ENCODE measurements at regions not wholly inside any gene's neighbourhood (a gene's known extent, or its start where the extent isn't known, plus 50 kb on each side); places are given as distances from the start of the nearest gene placed in this dataset.

DNA sequence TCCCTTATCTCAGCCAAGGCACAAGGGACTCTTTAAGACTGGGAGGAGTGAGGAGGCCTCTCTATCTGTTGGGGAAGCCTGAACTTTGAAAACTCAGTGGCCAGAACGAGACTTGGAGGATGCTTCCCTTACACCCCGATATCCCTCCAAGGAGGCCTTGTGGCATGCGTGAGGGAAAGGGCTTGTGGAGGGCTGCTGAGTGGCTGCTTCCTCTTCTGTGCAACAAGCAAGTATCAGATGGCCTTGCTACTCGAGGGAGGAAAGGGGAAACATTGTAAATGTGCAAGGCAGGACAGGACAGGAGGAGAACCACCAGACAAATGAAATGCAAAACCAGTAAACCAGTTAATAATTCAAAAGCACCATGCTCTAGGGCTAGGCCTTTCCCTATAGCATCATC, 306.5 kb upstream of the MAP3K7 start:
- no peak overlapping the region for H3K27ac ChIP-seq
- WGBS, 2 donors, result 60 to 68% methylated on average over 4 of the region's 4 CpGs
- H3K4me1 ChIP-seq, result no peaks in the 10 kb centered on the region
- H3K27me3 ChIP-seq, result no peaks in the 10 kb centered on the region
- H3K9me3 ChIP-seq, result no peaks in the 10 kb centered on the region
- TF ChIP-seq CTCF (IDR thresholded peaks at IDR 0.05), result no peak
- no peak for TF ChIP-seq POLR2A (IDR thresholded peaks at IDR 0.05)
- intact Hi-C loops (cut with DNase I), result no loop called here
- no peak overlapping the region for H3K4me3 ChIP-seq (replicated peaks in 1 of 3)
- no peak for DNase-seq
- H3K36me3 ChIP-seq, result no peaks in the 10 kb centered on the region

GRCh38 chr6:90892271-90892670, 305.4 kb upstream of the MAP3K7 start:
- TF ChIP-seq CTCF (IDR thresholded peaks at IDR 0.05), result no peak
- TF ChIP-seq POLR2A (IDR thresholded peaks at IDR 0.05), result no peak
- Histone ChIP-seq H3K27ac (no peak overlapping the region), H3K36me3 (no peaks in the 10 kb centered on the region), H3K27me3 (no peaks in the 10 kb centered on the region), H3K9me3 (no peaks in the 10 kb centered on the region), H3K4me3 (replicated peaks in 1 of 3) (no peak overlapping the region), H3K4me1 (no peaks in the 10 kb centered on the region)
- WGBS, 2 donors, result 34 to 38% methylated on average over 3 of the region's 3 CpGs
- DNase-seq, result no peak
- intact Hi-C loops (cut with DNase I), result no loop called here

DNA sequence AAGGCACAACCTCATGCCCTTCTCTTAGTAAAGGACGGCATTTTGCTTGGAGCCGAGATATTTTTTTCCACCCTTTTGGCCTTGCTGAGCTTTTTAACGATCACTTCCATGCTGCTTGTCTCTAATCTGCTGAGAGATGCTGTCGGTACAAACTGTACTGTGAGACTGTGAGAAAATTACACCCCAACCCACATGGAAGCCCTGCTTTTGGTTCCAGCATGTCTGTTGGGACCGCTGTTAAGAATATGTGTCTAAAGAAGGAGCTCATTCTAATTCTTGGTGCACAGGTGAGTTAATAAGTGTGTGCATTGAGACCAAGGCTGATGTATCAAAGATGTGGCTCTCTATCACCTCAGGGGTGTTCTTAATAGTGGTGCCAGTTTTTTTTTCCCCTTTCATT, 304.5 kb upstream of the MAP3K7 start:
- Histone ChIP-seq H3K4me3 (replicated peaks in 1 of 3) (no peak overlapping the region), H3K27ac (no peak overlapping the region), H3K4me1 (no peaks in the 10 kb centered on the region), H3K27me3 (no peaks in the 10 kb centered on the region), H3K36me3 (no peaks in the 10 kb centered on the region), H3K9me3 (no peaks in the 10 kb centered on the region)
- WGBS, 2 donors, result 70 to 75% methylated on average over 5 of the region's 5 CpGs
- intact Hi-C loops (cut with DNase I), result no loop called here
- no peak for TF ChIP-seq POLR2A (IDR thresholded peaks at IDR 0.05)
- TF ChIP-seq CTCF (IDR thresholded peaks at IDR 0.05), result no peak
- no peak for DNase-seq

DNA sequence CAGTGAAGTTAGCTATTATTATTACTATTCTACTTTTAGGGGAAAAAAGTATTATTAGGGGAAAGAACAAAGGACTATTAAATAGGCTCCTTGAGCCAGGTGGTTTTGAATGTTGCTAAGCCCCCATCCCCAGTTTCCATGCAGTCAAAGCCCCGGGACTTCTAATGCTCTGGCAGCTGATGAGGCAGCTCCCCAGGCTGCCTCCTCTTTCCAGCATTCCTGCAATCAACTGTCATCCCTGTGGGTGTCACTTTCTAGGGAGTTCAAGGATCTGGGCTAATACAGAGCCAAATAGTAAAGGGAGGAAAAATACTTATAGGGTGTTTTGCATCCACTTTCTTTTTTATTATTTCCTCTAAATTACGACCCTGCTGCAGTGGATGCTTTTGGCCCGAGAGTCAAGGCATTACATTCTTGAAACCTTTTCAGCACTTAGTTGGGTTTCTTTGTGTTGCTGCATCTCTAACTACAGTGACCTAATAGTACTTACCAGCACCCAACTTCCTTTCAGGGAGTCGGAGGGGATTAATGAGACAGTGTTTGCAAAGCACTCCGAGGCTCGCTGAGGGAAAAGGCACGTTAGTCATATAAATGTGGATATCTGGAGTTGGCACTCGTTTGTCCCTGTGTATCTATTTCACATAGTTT, 303.9 kb upstream of the MAP3K7 start:
- H3K36me3 ChIP-seq, result no peaks in the 10 kb centered on the region
- TF ChIP-seq POLR2A (IDR thresholded peaks at IDR 0.05) (no peak), CTCF (IDR thresholded peaks at IDR 0.05) (no peak)
- H3K4me1 ChIP-seq, result no peaks in the 10 kb centered on the region
- H3K27ac ChIP-seq, result no peak overlapping the region
- WGBS, 2 donors, result 24 to 35% methylated on average over 8 of the region's 8 CpGs
- no peaks in the 10 kb centered on the region for H3K27me3 ChIP-seq
- intact Hi-C loops (cut with DNase I), result no loop called here
- DNase-seq, result no peak
- no peak overlapping the region for H3K4me3 ChIP-seq (replicated peaks in 1 of 3)
- H3K9me3 ChIP-seq, result no peaks in the 10 kb centered on the region

DNA sequence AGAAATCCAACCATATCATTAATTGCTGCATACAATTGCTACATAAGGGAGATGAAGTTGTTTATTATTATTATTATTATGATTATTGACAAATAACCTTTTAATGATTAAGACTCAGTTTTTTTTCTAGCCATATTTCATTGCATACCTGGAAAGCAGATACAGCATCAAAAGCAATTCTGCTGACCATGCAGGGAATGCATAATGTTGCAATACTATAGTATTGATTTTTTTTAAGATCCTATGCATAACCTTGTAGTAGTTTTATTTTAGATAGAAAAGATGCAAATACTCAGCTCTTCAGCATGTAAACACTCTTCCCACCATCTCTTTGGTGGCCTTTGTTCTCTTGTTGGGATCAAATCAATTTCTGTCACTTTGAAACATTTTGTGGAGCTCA, 300.9 kb upstream of the MAP3K7 start:
- Histone ChIP-seq H3K9me3 (no peaks in the 10 kb centered on the region), H3K4me3 (replicated peaks in 1 of 3) (no peak overlapping the region), H3K27ac (no peak overlapping the region), H3K4me1 (no peaks in the 10 kb centered on the region), H3K27me3 (no peaks in the 10 kb centered on the region), H3K36me3 (no peaks in the 10 kb centered on the region)
- intact Hi-C loops (cut with DNase I), result no loop called here
- DNase-seq, result no peak
- TF ChIP-seq POLR2A (IDR thresholded peaks at IDR 0.05) (no peak), CTCF (IDR thresholded peaks at IDR 0.05) (no peak)

Measured in thyroid gland (tissue), 4 donors.